Duodenal mucosa (tissue), 2 donors: ENCODE measurements at regions not wholly inside any gene's neighbourhood (a gene's known extent, or its start where the extent isn't known, plus 50 kb on each side); places are given as distances from the start of the nearest gene placed in this dataset.

Experiments
- H3K27ac ChIP-seq: one replicate; pipeline ENCODE4 v1.7.0; 2013; ENCODE audit warnings: low read depth, low read length
- H3K27me3 ChIP-seq, 2 donors: one replicate each; pipeline ENCODE4 v1.7.0; 2013; ENCODE audit warnings: low read length in 2 of 2, control low read depth in 1 of 2; ENCODE audit not compliant: insufficient read depth in 2 of 2, control insufficient read depth in 1 of 2
- H3K36me3 ChIP-seq, 2 donors: one replicate each; pipeline ENCODE4 v1.7.0; 2013; ENCODE audit warnings: low read length in 2 of 2, control low read depth in 1 of 2; ENCODE audit not compliant: insufficient read depth in 2 of 2, control insufficient read depth in 1 of 2
- H3K4me1 ChIP-seq, 2 donors: one replicate each; pipeline ENCODE4 v1.7.0; 2013; ENCODE audit warnings: low read length in 2 of 2, control low read depth in 1 of 2; ENCODE audit not compliant: insufficient read depth in 2 of 2, control insufficient read depth in 1 of 2
- H3K4me3 ChIP-seq, 2 donors: one replicate each; pipeline ENCODE4 v1.7.0; 2013; ENCODE audit warnings: low read length in 2 of 2, low read depth in 1 of 2
- H3K9ac ChIP-seq, 2 donors: one replicate each; pipeline ENCODE4 v1.7.0; 2013; ENCODE audit warnings: low read length in 2 of 2, low read depth in 1 of 2
- H3K9me3 ChIP-seq, 2 donors: one replicate each; pipeline ENCODE4 v1.7.0; 2013; ENCODE audit warnings: low read length in 2 of 2, control low read depth in 1 of 2; ENCODE audit not compliant: control insufficient read depth in 1 of 2

- H3K9me3 ChIP-seq = no peaks in the 10 kb centered on the region
- H3K27ac ChIP-seq = no peak overlapping the region
Observed at GRCh38 chr5:54656261-54656728, 138.7 kb downstream of the SNX18 start.

GRCh38 chr5:54655761-54656160 lies 138.2 kb downstream of the SNX18 start:
- peaks cover 0 to 7% of the 10 kb centered on the region in 2 donors for H3K4me1 ChIP-seq
- no peak overlapping the region for H3K27ac ChIP-seq
- no peaks in the 10 kb centered on the region for H3K27me3 ChIP-seq
- no peaks in the 10 kb centered on the region for H3K36me3 ChIP-seq
- no peak overlapping the region for H3K4me3 ChIP-seq
- no peak overlapping the region for H3K9ac ChIP-seq
- H3K9me3 ChIP-seq = no peaks in the 10 kb centered on the region

More at GRCh38 chr5:54656261-54656728, 138.7 kb downstream of the SNX18 start:
- H3K27me3 ChIP-seq = no peaks in the 10 kb centered on the region
- no peak overlapping the region for H3K9ac ChIP-seq
- H3K36me3 ChIP-seq = no peaks in the 10 kb centered on the region
- no peak overlapping the region for H3K4me3 ChIP-seq
- H3K4me1 ChIP-seq = peaks cover 0 to 7% of the 10 kb centered on the region in 2 donors

- H3K9me3 ChIP-seq = no peaks in the 10 kb centered on the region
- no peak overlapping the region for H3K27ac ChIP-seq
- peaks cover 0 to 7% of the 10 kb centered on the region in 2 donors for H3K4me1 ChIP-seq
- H3K9ac ChIP-seq = no peak overlapping the region
- H3K27me3 ChIP-seq = no peaks in the 10 kb centered on the region
- no peak overlapping the region for H3K4me3 ChIP-seq
- H3K36me3 ChIP-seq = no peaks in the 10 kb centered on the region
Observed at GRCh38 chr5:54655266-54655665, 137.7 kb downstream of the SNX18 start.

GRCh38 chr5:54653956-54654614 lies 136.5 kb downstream of the SNX18 start:
- H3K4me1 ChIP-seq = peaks cover 0 to 7% of the 10 kb centered on the region in 2 donors
- H3K9ac ChIP-seq = no peak overlapping the region
- H3K27me3 ChIP-seq = no peaks in the 10 kb centered on the region
- H3K4me3 ChIP-seq = no peak overlapping the region
- no peaks in the 10 kb centered on the region for H3K9me3 ChIP-seq
- no peak overlapping the region for H3K27ac ChIP-seq
- H3K36me3 ChIP-seq = no peaks in the 10 kb centered on the region

GRCh38 chr5:54651482-54652076 lies 134.0 kb downstream of the SNX18 start:
- Histone ChIP-seq H3K27ac (no peak overlapping the region), H3K4me1 (peaks cover 9 to 19% of the 10 kb centered on the region in 2 donors), H3K9ac (no peak overlapping the region), H3K9me3 (no peaks in the 10 kb centered on the region), H3K4me3 (no peak overlapping the region), H3K27me3 (no peaks in the 10 kb centered on the region), H3K36me3 (no peaks in the 10 kb centered on the region)

- Histone ChIP-seq H3K27me3 (no peaks in the 10 kb centered on the region), H3K36me3 (no peaks in the 10 kb centered on the region), H3K4me1 (peaks cover 12 to 20% of the 10 kb centered on the region in 2 donors), H3K27ac (no peak overlapping the region), H3K4me3 (no peak overlapping the region), H3K9me3 (no peaks in the 10 kb centered on the region), H3K9ac (no peak overlapping the region)
Observed at GRCh38 chr5:54649041-54649504, 131.5 kb downstream of the SNX18 start.

GRCh38 chr5:54646356-54647101 lies 129.0 kb downstream of the SNX18 start:
- Histone ChIP-seq H3K9ac (no peak overlapping the region), H3K27me3 (no peaks in the 10 kb centered on the region), H3K9me3 (no peaks in the 10 kb centered on the region), H3K4me3 (peak overlapping the region; percentile 16 to 35), H3K4me1 (peaks cover 12 to 20% of the 10 kb centered on the region in 2 donors), H3K27ac (peak overlapping the region; percentile 57), H3K36me3 (no peaks in the 10 kb centered on the region)

- no peak overlapping the region for H3K4me3 ChIP-seq
Observed at GRCh38 chr5:54645882-54646355, 128.4 kb downstream of the SNX18 start.

GRCh38 chr5:54644226-54644625 lies 126.7 kb downstream of the SNX18 start:
- no peak overlapping the region for H3K4me3 ChIP-seq
- no peak overlapping the region for H3K9ac ChIP-seq
- H3K36me3 ChIP-seq = no peaks in the 10 kb centered on the region
- no peaks in the 10 kb centered on the region for H3K27me3 ChIP-seq
- peaks cover 12 to 20% of the 10 kb centered on the region in 2 donors for H3K4me1 ChIP-seq
- H3K9me3 ChIP-seq = no peaks in the 10 kb centered on the region
- H3K27ac ChIP-seq = no peak overlapping the region

More at GRCh38 chr5:54645882-54646355, 128.4 kb downstream of the SNX18 start:
- no peak overlapping the region for H3K9ac ChIP-seq
- no peak overlapping the region for H3K27ac ChIP-seq
- H3K36me3 ChIP-seq = no peaks in the 10 kb centered on the region
- no peaks in the 10 kb centered on the region for H3K9me3 ChIP-seq
- H3K27me3 ChIP-seq = no peaks in the 10 kb centered on the region
- peaks cover 12 to 20% of the 10 kb centered on the region in 2 donors for H3K4me1 ChIP-seq

- Histone ChIP-seq H3K4me1 (peaks cover 12 to 20% of the 10 kb centered on the region in 2 donors), H3K36me3 (no peaks in the 10 kb centered on the region), H3K9me3 (no peaks in the 10 kb centered on the region), H3K4me3 (no peak overlapping the region), H3K27ac (no peak overlapping the region), H3K9ac (no peak overlapping the region), H3K27me3 (no peaks in the 10 kb centered on the region)
Observed at GRCh38 chr5:54643685-54644106, 126.1 kb downstream of the SNX18 start.
